ENCODE measurements at regions not wholly inside any gene's neighbourhood (a gene's known extent, or its start where the extent isn't known, plus 50 kb on each side); places are given as distances from the start of the nearest gene placed in this dataset.

GRCh38 chr17:34164837-34165236 lies 90.2 kb upstream of the CCL2 start:
- WGBS (ENCODE audit: insufficient coverage, insufficient read length), result no CpG with 5 or more reads among the region's 4 CpGs
- no peaks in the 10 kb centered on the region for H3K4me1 ChIP-seq (ENCODE audit: control insufficient read depth, insufficient read depth, low read length)
- no peak for DNase-seq (ENCODE audit: low read depth, low spot score)
- H3K36me3 ChIP-seq (ENCODE audit: control insufficient read depth, insufficient read depth, low read length), result no peaks in the 10 kb centered on the region
- no peaks in the 10 kb centered on the region for H3K27me3 ChIP-seq (ENCODE audit: control insufficient read depth, insufficient read depth, low read length)
- H3K27ac ChIP-seq (ENCODE audit: low read length), result no peak overlapping the region
- no peak overlapping the region for H3K4me3 ChIP-seq (ENCODE audit: low read length)
- no peaks in the 10 kb centered on the region for H3K9me3 ChIP-seq (ENCODE audit: control insufficient read depth, insufficient read depth, low read length)

- H3K36me3 ChIP-seq (ENCODE audit: control insufficient read depth, insufficient read depth, low read length), result no peaks in the 10 kb centered on the region
- H3K4me1 ChIP-seq (ENCODE audit: control insufficient read depth, insufficient read depth, low read length), result no peaks in the 10 kb centered on the region
- no peak overlapping the region for H3K27ac ChIP-seq (ENCODE audit: low read length)
- H3K27me3 ChIP-seq (ENCODE audit: control insufficient read depth, insufficient read depth, low read length), result no peaks in the 10 kb centered on the region
- H3K4me3 ChIP-seq (ENCODE audit: low read length), result no peak overlapping the region
- H3K9me3 ChIP-seq (ENCODE audit: control insufficient read depth, insufficient read depth, low read length), result no peaks in the 10 kb centered on the region
- DNase-seq (ENCODE audit: low read depth, low spot score), result no peak
These were observed 88.7 kb upstream of the CCL2 start for GRCh38 chr17:34166352-34166751.

- WGBS (ENCODE audit: insufficient coverage, insufficient read length), result no CpG with 5 or more reads among the region's 5 CpGs
- Histone ChIP-seq H3K4me3 (ENCODE audit: low read length) (no peak overlapping the region), H3K36me3 (ENCODE audit: control insufficient read depth, insufficient read depth, low read length) (no peaks in the 10 kb centered on the region), H3K27me3 (ENCODE audit: control insufficient read depth, insufficient read depth, low read length) (no peaks in the 10 kb centered on the region), H3K4me1 (ENCODE audit: control insufficient read depth, insufficient read depth, low read length) (no peaks in the 10 kb centered on the region), H3K9me3 (ENCODE audit: control insufficient read depth, insufficient read depth, low read length) (no peaks in the 10 kb centered on the region; the same call in 1 of the 2 replicates), H3K27ac (ENCODE audit: low read length) (no peak overlapping the region)
- DNase-seq (ENCODE audit: low read depth, low spot score), result no peak
These were observed 87.7 kb upstream of the CCL2 start for GRCh38 chr17:34167354-34167753.

- no peaks in the 10 kb centered on the region for H3K36me3 ChIP-seq (ENCODE audit: control insufficient read depth, insufficient read depth, low read length)
- H3K27me3 ChIP-seq (ENCODE audit: control insufficient read depth, insufficient read depth, low read length), result no peaks in the 10 kb centered on the region
- no peaks in the 10 kb centered on the region; the same call in 1 of the 2 replicates for H3K9me3 ChIP-seq (ENCODE audit: control insufficient read depth, insufficient read depth, low read length)
- no CpG with 5 or more reads among the region's 4 CpGs for WGBS (ENCODE audit: insufficient coverage, insufficient read length)
- no peak overlapping the region for H3K4me3 ChIP-seq (ENCODE audit: low read length)
- no peak for DNase-seq (ENCODE audit: low read depth, low spot score)
- H3K4me1 ChIP-seq (ENCODE audit: control insufficient read depth, insufficient read depth, low read length), result no peaks in the 10 kb centered on the region
- no peak overlapping the region for H3K27ac ChIP-seq (ENCODE audit: low read length)
These were observed 86.1 kb upstream of the CCL2 start for GRCh38 chr17:34168989-34169388.

GRCh38 chr17:34169496-34169895 lies 85.6 kb upstream of the CCL2 start:
- Histone ChIP-seq H3K4me3 (ENCODE audit: low read length) (no peak overlapping the region), H3K4me1 (ENCODE audit: control insufficient read depth, insufficient read depth, low read length) (no peaks in the 10 kb centered on the region), H3K36me3 (ENCODE audit: control insufficient read depth, insufficient read depth, low read length) (no peaks in the 10 kb centered on the region), H3K27me3 (ENCODE audit: control insufficient read depth, insufficient read depth, low read length) (no peaks in the 10 kb centered on the region), H3K9me3 (ENCODE audit: control insufficient read depth, insufficient read depth, low read length) (no peaks in the 10 kb centered on the region; the same call in 1 of the 2 replicates), H3K27ac (ENCODE audit: low read length) (no peak overlapping the region)
- DNase-seq (ENCODE audit: low read depth, low spot score), result no peak

GRCh38 chr17:34171245-34171818 lies 83.8 kb upstream of the CCL2 start:
- no peaks in the 10 kb centered on the region; the same call in 1 of the 2 replicates for H3K9me3 ChIP-seq (ENCODE audit: control insufficient read depth, insufficient read depth, low read length)
- WGBS (ENCODE audit: insufficient coverage, insufficient read length), result no CpG with 5 or more reads among the region's 9 CpGs
- H3K4me1 ChIP-seq (ENCODE audit: control insufficient read depth, insufficient read depth, low read length), result no peaks in the 10 kb centered on the region
- DNase-seq (ENCODE audit: low read depth, low spot score), result peak; percentile 71
- H3K27ac ChIP-seq (ENCODE audit: low read length), result no peak overlapping the region
- no peaks in the 10 kb centered on the region for H3K27me3 ChIP-seq (ENCODE audit: control insufficient read depth, insufficient read depth, low read length)
- no peak overlapping the region for H3K4me3 ChIP-seq (ENCODE audit: low read length)
- H3K36me3 ChIP-seq (ENCODE audit: control insufficient read depth, insufficient read depth, low read length), result no peaks in the 10 kb centered on the region

- H3K27ac ChIP-seq (ENCODE audit: low read length), result no peak overlapping the region
- no peak for DNase-seq (ENCODE audit: low read depth, low spot score)
These were observed 82.6 kb upstream of the CCL2 start for GRCh38 chr17:34172390-34172918.

GRCh38 chr17:34173241-34173640 lies 81.8 kb upstream of the CCL2 start:
- Histone ChIP-seq H3K4me1 (ENCODE audit: control insufficient read depth, insufficient read depth, low read length) (no peaks in the 10 kb centered on the region; the same call in 1 of the 2 replicates), H3K9me3 (ENCODE audit: control insufficient read depth, insufficient read depth, low read length) (no peaks in the 10 kb centered on the region; the same call in 1 of the 2 replicates), H3K36me3 (ENCODE audit: control insufficient read depth, insufficient read depth, low read length) (no peaks in the 10 kb centered on the region), H3K27ac (ENCODE audit: low read length) (no peak overlapping the region), H3K4me3 (ENCODE audit: low read length) (no peak overlapping the region), H3K27me3 (ENCODE audit: control insufficient read depth, insufficient read depth, low read length) (no peaks in the 10 kb centered on the region)
- WGBS (ENCODE audit: insufficient coverage, insufficient read length), result no CpG with 5 or more reads among the region's 4 CpGs
- DNase-seq (ENCODE audit: low read depth, low spot score), result no peak

More at GRCh38 chr17:34172390-34172918, 82.6 kb upstream of the CCL2 start:
- Histone ChIP-seq H3K4me1 (ENCODE audit: control insufficient read depth, insufficient read depth, low read length) (no peaks in the 10 kb centered on the region), H3K36me3 (ENCODE audit: control insufficient read depth, insufficient read depth, low read length) (no peaks in the 10 kb centered on the region), H3K4me3 (ENCODE audit: low read length) (no peak overlapping the region), H3K9me3 (ENCODE audit: control insufficient read depth, insufficient read depth, low read length) (no peaks in the 10 kb centered on the region; the same call in 1 of the 2 replicates), H3K27me3 (ENCODE audit: control insufficient read depth, insufficient read depth, low read length) (no peaks in the 10 kb centered on the region)

- no peak for DNase-seq (ENCODE audit: low read depth, low spot score)
- Histone ChIP-seq H3K36me3 (ENCODE audit: control insufficient read depth, insufficient read depth, low read length) (no peaks in the 10 kb centered on the region), H3K27me3 (ENCODE audit: control insufficient read depth, insufficient read depth, low read length) (no peaks in the 10 kb centered on the region), H3K4me1 (ENCODE audit: control insufficient read depth, insufficient read depth, low read length) (no peaks in the 10 kb centered on the region; the same call in 1 of the 2 replicates), H3K9me3 (ENCODE audit: control insufficient read depth, insufficient read depth, low read length) (no peaks in the 10 kb centered on the region; the same call in 1 of the 2 replicates), H3K27ac (ENCODE audit: low read length) (no peak overlapping the region), H3K4me3 (ENCODE audit: low read length) (no peak overlapping the region)
- no CpG with 5 or more reads among the region's 1 CpG for WGBS (ENCODE audit: insufficient coverage, insufficient read length)
These were observed 80.6 kb upstream of the CCL2 start for GRCh38 chr17:34174496-34174895.

- no peak for DNase-seq (ENCODE audit: low read depth, low spot score)
- no peaks in the 10 kb centered on the region for H3K27me3 ChIP-seq (ENCODE audit: control insufficient read depth, insufficient read depth, low read length)
- no peak overlapping the region for H3K27ac ChIP-seq (ENCODE audit: low read length)
- no peaks in the 10 kb centered on the region for H3K36me3 ChIP-seq (ENCODE audit: control insufficient read depth, insufficient read depth, low read length)
- no peaks in the 10 kb centered on the region; the same call in 1 of the 2 replicates for H3K9me3 ChIP-seq (ENCODE audit: control insufficient read depth, insufficient read depth, low read length)
- no peak overlapping the region for H3K4me3 ChIP-seq (ENCODE audit: low read length)
- H3K4me1 ChIP-seq (ENCODE audit: control insufficient read depth, insufficient read depth, low read length), result no peaks in the 10 kb centered on the region; the same call in 1 of the 2 replicates
- whole genome bisulfite sequencing (ENCODE audit: insufficient coverage, insufficient read length), result no CpG with 5 or more reads among the region's 2 CpGs
These were observed 78.6 kb upstream of the CCL2 start for GRCh38 chr17:34176440-34176839.

- no peak overlapping the region for H3K27ac ChIP-seq (ENCODE audit: low read length)
- H3K9me3 ChIP-seq (ENCODE audit: control insufficient read depth, insufficient read depth, low read length), result no peaks in the 10 kb centered on the region
- no peak overlapping the region for H3K4me3 ChIP-seq (ENCODE audit: low read length)
- no peaks in the 10 kb centered on the region for H3K27me3 ChIP-seq (ENCODE audit: control insufficient read depth, insufficient read depth, low read length)
- no peak for DNase-seq (ENCODE audit: low read depth, low spot score)
- H3K36me3 ChIP-seq (ENCODE audit: control insufficient read depth, insufficient read depth, low read length), result no peaks in the 10 kb centered on the region
- no peaks in the 10 kb centered on the region; the same call in 1 of the 2 replicates for H3K4me1 ChIP-seq (ENCODE audit: control insufficient read depth, insufficient read depth, low read length)
- WGBS (ENCODE audit: insufficient coverage, insufficient read length), result no CpG with 5 or more reads among the region's 1 CpG
These were observed 77.4 kb upstream of the CCL2 start for GRCh38 chr17:34177642-34178041.

Data from iPS DF 6.9 (cell line).